ENCODE measurements at regions not wholly inside any gene's neighbourhood (a gene's known extent, or its start where the extent isn't known, plus 50 kb on each side); places are given as distances from the start of the nearest gene placed in this dataset.

DNA sequence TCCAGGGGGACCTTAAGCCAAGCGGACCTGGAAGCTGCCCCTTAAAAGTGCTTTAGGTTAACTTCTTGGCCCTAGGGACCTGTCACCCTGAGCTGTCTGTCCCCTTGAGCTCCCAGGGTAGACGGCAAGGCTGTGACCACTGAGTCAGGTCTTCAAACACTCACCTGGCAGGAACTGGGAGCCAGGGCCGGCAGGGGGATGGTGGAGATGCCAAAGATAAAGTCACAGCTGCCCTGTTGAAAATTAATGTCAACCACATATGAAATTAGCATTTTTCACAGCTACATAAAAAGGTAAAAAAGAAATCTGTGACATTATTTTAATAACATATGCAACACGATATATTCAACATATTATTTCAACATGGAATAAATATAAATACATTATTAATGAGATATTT lies 271.0 kb downstream of the GFRA1 start:
- TF ChIP-seq, protein P1, sequence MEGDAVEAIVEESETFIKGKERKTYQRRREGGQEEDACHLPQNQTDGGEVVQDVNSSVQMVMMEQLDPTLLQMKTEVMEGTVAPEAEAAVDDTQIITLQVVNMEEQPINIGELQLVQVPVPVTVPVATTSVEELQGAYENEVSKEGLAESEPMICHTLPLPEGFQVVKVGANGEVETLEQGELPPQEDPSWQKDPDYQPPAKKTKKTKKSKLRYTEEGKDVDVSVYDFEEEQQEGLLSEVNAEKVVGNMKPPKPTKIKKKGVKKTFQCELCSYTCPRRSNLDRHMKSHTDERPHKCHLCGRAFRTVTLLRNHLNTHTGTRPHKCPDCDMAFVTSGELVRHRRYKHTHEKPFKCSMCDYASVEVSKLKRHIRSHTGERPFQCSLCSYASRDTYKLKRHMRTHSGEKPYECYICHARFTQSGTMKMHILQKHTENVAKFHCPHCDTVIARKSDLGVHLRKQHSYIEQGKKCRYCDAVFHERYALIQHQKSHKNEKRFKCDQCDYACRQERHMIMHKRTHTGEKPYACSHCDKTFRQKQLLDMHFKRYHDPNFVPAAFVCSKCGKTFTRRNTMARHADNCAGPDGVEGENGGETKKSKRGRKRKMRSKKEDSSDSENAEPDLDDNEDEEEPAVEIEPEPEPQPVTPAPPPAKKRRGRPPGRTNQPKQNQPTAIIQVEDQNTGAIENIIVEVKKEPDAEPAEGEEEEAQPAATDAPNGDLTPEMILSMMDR (IDR thresholded peaks at IDR 0.05), result no peak
- TF ChIP-seq POLR2AphosphoS5 (IDR thresholded peaks at IDR 0.05), result no peak
